NCI-H2171 (cell line): ENCODE measurements at regions not wholly inside any gene's neighbourhood (a gene's known extent, or its start where the extent isn't known, plus 50 kb on each side); places are given as distances from the start of the nearest gene placed in this dataset.
"Not testable (repeated sequence)": the region's sequence is repeated elsewhere in the genome, so short reads cannot be mapped to it uniquely, and the experiment has no call there.

Source experiments
- DNase-seq: peaks from one replicate; lab custom pipeline; 2025; lab: John Stamatoyannopoulos, UW

DNA sequence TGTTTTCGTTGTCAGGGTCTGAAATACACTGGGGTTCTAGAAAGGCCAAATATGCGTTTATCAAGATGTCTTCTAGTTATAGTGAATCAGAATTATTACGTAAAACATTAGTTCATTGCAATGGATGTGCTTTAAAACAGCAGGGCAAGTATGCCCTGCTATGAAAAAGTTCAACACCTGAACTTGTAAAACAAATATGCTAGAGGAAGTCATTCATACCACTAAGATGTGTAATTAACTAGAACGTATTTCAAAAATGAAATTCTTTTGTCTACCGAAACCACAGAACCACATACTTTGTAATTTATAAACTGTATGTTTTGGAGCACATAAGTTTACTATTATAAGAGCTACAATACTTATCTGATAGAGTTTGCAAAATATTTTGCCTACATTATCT is 266.2 kb downstream of the KCTD12 start:
- DNase-seq = no peak

- DNase-seq = no peak
Measured at GRCh38 chr13:76619631-76620030, 266.6 kb downstream of the KCTD12 start.

GRCh38 chr13:76610819-76611415 is 275.3 kb downstream of the KCTD12 start:
- DNase-seq = no peak

DNA sequence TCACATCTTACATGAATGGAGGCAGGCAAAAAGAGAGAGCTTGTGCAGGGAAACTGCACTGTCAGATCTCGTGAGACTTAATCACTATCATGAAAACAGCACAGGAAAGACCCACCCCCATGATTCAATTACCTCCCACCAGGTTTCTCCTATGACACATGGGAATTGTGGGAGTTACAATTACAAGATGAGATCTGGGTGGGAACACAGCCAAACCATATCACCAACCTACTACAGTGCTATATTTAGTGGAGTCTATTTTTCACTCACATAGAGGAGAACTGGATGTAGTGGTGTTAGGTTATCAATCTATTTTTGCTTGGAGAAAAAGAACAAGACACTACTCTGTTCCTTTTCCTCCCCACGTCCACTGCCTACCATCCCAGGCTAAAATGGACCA is 276.6 kb downstream of the KCTD12 start:
- no peak for DNase-seq

DNA sequence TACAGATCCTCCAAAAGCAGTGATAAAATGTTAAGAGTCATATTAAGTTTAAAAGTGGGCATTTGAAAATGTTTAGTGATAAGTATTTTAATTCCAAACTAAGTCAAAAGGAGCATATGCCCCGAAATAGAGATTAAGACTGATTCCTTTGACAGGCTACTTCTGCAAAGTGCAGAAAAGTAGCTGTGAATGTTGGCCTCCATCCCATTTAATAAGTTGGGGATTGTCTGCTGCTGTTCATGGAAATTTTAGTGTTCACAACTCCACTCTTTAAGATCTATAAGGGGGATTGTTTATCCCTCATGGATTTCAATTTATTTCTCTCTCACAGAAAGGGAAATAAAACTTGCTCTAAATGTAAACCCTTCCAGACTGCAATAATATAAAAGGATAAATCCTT is 278.3 kb downstream of the KCTD12 start:
- DNase-seq = no peak

DNA sequence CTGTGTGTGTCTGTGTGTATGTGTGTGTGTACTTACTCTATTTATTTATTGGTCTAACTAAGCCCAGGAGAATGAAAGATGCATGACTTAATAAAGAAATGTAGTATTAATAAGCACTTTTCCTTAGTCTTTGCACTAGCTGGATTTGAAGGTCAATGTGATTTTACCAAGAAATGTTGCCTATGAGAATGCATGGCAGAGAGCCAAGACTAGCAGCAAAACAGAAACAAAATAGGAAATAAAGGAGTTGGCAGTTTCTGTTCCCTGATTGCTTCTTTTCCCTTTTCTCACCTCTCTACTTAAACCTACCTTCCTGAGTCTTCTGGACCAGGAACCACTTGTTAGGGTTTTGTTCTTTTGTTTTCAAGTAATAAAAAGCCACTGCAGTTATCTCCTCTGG is 286.1 kb downstream of the KCTD12 start:
- DNase-seq = no peak

GRCh38 chr13:76597868-76598267 is 288.3 kb downstream of the KCTD12 start:
- DNase-seq = peak; percentile 76

DNA sequence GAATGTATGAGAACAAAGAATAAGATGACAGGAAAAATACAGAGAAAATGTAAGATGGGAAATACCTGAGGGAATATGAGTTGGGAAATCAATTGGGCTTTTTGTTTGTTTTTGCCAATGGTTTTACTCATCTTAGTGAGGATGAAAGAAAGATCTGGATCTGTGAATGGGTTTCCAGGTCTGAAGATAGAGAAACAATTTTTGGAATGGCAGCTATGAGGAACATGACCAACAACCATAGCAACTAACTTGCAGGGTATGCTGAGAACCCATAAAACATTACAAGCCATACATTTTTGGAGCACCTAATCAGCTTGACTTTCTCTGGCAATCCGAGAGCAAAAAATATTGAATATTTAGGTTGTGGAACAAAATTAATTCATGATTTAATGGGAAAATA is 290.0 kb downstream of the KCTD12 start:
- no peak for DNase-seq

DNA sequence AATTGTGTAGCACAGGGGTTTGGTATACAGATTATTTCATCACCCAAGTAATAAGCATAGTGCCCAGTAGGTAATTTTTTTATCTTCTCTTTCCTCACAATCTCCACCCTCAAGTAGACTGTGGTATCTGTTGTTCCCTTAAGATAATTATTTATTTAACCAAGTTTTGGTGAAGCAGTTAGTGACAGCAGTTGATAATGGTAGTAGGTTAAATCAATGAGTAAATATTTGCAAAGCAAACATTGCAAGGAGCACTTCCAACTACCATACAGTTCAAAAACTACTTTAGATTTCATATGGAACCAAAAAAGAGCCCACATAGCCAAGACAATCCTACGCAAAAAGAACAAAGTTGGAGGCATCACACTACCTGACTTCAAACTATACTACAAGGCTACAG is 291.8 kb downstream of the KCTD12 start:
- no peak for DNase-seq

DNA sequence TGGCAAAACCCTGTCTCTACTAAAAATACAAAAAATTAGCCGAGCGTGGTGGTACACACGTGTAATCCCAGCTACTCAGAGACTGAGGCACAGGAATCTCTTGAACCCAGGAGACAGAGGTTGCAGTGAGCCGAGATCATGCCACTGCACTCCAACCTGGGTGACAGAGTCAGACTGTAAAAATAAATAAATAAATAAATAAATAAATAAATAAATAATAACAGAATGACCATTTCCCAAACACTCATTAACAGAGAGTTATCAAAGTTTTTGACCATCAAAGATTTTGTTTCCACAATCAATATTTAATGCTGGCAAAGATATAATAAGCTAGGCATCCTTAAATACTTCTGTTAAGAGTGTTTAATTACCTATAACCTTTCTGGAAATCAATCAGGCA is 299.4 kb downstream of the KCTD12 start:
- no peak for DNase-seq

DNA sequence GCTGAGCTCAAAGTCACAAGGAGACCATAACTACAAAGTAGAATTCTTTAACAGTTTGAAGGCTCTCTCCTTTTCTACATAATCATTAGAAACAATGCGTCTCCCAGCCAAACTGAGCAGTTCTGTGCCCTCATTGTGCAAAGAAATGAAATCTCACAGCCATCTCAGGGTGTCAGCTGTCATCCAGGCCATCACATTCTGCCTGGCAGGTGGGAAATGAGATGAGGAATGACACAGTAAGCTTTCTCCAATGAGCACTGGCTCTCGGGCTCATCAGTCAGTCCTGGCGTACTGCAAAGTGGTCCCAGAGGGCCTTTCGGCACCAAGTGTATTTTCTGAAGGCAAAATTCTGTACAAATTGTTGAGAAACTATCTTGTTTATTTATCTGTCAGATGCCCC is 306.5 kb downstream of the KCTD12 start:
- DNase-seq = no peak

GRCh38 chr13:76575634-76576033 is 310.6 kb downstream of the KCTD12 start:
- not testable (repeated sequence) for DNase-seq

DNA sequence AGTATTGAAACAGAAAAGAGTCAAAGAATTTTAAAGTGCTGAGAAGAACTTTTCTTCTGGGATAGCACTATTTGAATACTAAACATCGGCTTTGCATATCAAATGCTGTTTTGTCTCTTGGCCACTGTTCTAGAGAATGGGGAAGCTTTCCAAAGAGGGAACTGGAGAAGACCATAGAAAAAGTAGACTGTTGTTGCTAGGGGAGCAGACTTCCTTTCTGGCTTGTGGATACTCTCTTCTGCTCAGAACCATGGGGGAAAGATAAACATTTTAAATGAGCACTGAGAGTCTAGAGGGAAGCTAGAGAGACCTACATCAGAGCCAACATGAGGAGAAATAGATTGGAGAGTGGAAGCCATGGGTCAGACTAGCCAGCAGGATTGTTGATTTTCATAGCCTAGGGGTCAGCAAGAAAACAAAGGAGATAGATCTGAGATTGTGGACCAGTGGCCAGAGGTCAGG is 315.7 kb downstream of the KCTD12 start:
- no peak for DNase-seq

DNA sequence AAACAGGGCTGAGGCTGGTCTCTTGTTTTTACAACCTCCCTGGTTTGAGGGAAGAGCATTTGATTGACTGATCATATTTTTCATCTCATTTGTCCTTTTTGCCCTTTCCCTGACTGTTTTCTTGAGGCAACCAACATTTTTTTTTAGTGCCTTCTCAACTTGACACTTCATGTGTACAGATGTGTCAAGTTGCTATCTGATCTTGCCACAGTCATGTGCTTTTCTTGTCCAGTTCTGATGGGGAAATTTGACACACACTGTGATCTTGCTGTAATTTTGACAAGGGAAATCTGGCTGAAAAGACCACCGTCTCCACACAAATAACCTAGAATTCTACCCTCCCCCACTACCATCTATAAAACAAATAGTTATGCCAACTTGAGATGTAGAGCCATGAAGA is 329.6 kb downstream of the KCTD12 start:
- no peak for DNase-seq

- no peak for DNase-seq
Measured at GRCh38 chr13:76552807-76553206, 333.4 kb downstream of the KCTD12 start.

- DNase-seq = no peak
Measured at GRCh38 chr13:76552041-76552772, 334.0 kb downstream of the KCTD12 start.

DNA sequence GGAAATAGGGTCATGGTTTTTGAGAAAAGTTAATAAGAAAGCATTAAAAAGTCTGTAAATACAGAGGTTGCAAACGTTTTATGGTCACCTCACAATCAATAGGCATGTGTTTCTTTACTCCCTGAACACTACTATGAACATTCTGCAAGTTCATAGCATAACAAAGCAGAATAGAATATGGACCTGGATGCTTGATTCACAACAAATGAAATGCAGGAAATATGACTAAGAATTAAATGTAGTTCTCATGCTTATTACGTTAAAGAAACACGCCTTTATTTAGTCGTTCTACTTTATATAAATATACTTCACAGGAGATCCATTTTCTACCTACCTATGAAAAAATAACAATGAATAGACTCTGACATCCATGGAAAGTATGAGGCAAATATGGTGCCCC is 344.0 kb downstream of the KCTD12 start:
- no peak for DNase-seq

DNA sequence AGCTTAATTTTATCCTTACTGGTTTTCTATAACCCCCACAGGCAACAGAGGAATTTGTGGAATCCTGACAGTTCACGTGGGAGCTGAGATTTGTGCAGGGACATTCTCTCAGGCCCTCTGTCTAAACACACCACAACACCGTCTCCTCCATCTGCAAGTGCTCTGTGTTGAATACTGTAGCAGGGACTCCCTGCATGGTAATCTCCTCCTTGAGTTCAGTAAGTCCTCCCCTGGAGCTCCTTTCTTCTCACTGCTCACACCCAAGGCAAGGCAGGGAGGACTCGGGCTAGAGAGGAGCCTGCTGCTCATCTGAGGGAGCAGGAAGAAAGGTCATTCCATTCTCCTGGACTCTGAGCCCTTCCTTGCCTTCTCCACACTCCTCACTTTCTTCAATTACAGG is 348.2 kb downstream of the KCTD12 start:
- no peak for DNase-seq

- no peak for DNase-seq
Measured at GRCh38 chr13:76533251-76533650, 353.0 kb downstream of the KCTD12 start.

GRCh38 chr13:76527041-76527440 is 359.2 kb downstream of the KCTD12 start:
- no peak for DNase-seq

- no peak for DNase-seq
Measured at GRCh38 chr13:76523740-76524340, 362.4 kb downstream of the KCTD12 start.

- peak; percentile 85 for DNase-seq
Measured at GRCh38 chr13:76522083-76522755, 364.0 kb downstream of the KCTD12 start.

- no peak for DNase-seq
Measured at GRCh38 chr13:76519685-76520084, 366.5 kb downstream of the KCTD12 start.
